Right forelimb (tissue), 1 donor: ENCODE measurements at regions not wholly inside any gene's neighbourhood (a gene's known extent, or its start where the extent isn't known, plus 50 kb on each side); places are given as distances from the start of the nearest gene placed in this dataset.

ENCODE experiments used
- DNase-seq: peaks from one replicate; pipeline ENCODE4 v3.0.0-alpha.2; 2018

GRCh38 chr2:136167721-136168475 is 49.9 kb upstream of the CXCR4 start:
- DNase-seq = no peak
